GM12878 (cell line): ENCODE measurements at regions not wholly inside any gene's neighbourhood (a gene's known extent, or its start where the extent isn't known, plus 50 kb on each side); places are given as distances from the start of the nearest gene placed in this dataset.

ENCODE experiments used
- ATAC-seq: fragments of 200-7000 bp; cut with Tn5 transposase; 3 replicates; pipeline ENCODE4 v1.9.1; 2020; ENCODE audit warnings: mild to moderate bottlenecking, moderate library complexity
- BruUV-seq: library from RNA; stranded (reverse); fragments of 400-500 nt; replicated peaks from 2 replicates; lab custom pipeline; 2021; lab: Mats Ljungman, UMichigan
- CTCF ChIA-PET: fragments of 300-600 bp; sonication (Branson Sonifier 250); formaldehyde crosslinking; extraction: SDS; loops from one replicate; lab custom pipeline; 2021; ENCODE audit warnings: inconsistent platforms; lab: Yijun Ruan, JAX
- POLR2A ChIA-PET: fragments of 350-600 bp; formaldehyde crosslinking; extraction: SDS; loops from one replicate; lab custom pipeline; 2021; ENCODE audit warnings: inconsistent platforms; lab: Charles Lee
- RAD21 ChIA-PET: fragments of 300-600 bp; sonication (Branson Sonifier 250); formaldehyde crosslinking; loops from one replicate; lab custom pipeline; 2023; ENCODE audit warnings: antibody characterized with exemption; ENCODE audit not compliant: unreplicated experiment; lab: Charles Lee
- SMC1A ChIA-PET: fragments of 300-600 bp; sonication (Branson Sonifier 250); formaldehyde crosslinking; loops from one replicate; lab custom pipeline; 2023; ENCODE audit not compliant: unreplicated experiment, uncharacterized antibody; lab: Charles Lee
- DNase-seq: peaks from one replicate; pipeline ENCODE4 v3.0.0-alpha.2; 2011; ENCODE audit warnings: low read depth, low spot score
- FAIRE-seq: peaks from 3 replicates; lab custom pipeline; 2011; peaks lifted over from hg19 to GRCh38; lab: Jason Lieb, UNC
- H2AFZ ChIP-seq: 2 replicates; pipeline ENCODE4 v1.6.0; 2011; ENCODE audit warnings: low read depth, low read length, control low read depth; ENCODE audit not compliant: control insufficient read depth
- H3K27ac ChIP-seq: 2 replicates; pipeline ENCODE4 v1.5.1; 2011; ENCODE audit warnings: control low read depth; ENCODE audit not compliant: control insufficient read depth, insufficient read depth
- H3K27me3 ChIP-seq, 2 experiments: replicated peaks in 1 of 2; 2 replicates each; pipeline versions ENCODE4 v1.6.0 to v1.6.1; 2011; ENCODE audit warnings: low read length in 1 of 2; ENCODE audit not compliant: control insufficient read depth in 2 of 2, insufficient read depth in 2 of 2
- H3K36me3 ChIP-seq, 2 experiments: 2 replicates each; pipeline ENCODE4 v1.5.1; 2011; ENCODE audit warnings: low read length in 1 of 2; ENCODE audit not compliant: control insufficient read depth in 2 of 2, insufficient read depth in 2 of 2
- H3K4me1 ChIP-seq: 2 replicates; pipeline ENCODE4 v1.6.1; 2011; ENCODE audit warnings: mild to moderate bottlenecking, low read length, moderate library complexity, mixed read lengths; ENCODE audit not compliant: control insufficient read depth, insufficient read depth
- H3K4me2 ChIP-seq: 2 replicates; pipeline ENCODE4 v1.6.0; 2011; ENCODE audit warnings: control low read depth; ENCODE audit not compliant: control insufficient read depth, insufficient read depth
- H3K4me3 ChIP-seq: fragments of 200-600 bp; sonication (generic); 2 replicates; pipeline ENCODE4 v1.5.1; 2016
- H3K79me2 ChIP-seq: 2 replicates; pipeline ENCODE4 v1.6.0; 2011; ENCODE audit warnings: low read length; ENCODE audit not compliant: control insufficient read depth, insufficient read depth
- H3K9ac ChIP-seq: 2 replicates; pipeline ENCODE4 v1.8.0; 2011; ENCODE audit warnings: low read length, control low read depth, mixed read lengths; ENCODE audit not compliant: control insufficient read depth, insufficient read depth
- H3K9me3 ChIP-seq: replicated peaks from 3 replicates; pipeline ENCODE4 v1.5.1; 2011; ENCODE audit warnings: mild to moderate bottlenecking, low read length; ENCODE audit not compliant: control insufficient read depth, insufficient read depth
- H4K20me1 ChIP-seq: 2 replicates; pipeline ENCODE4 v1.6.0; 2011; ENCODE audit not compliant: control insufficient read depth, insufficient read depth
- BHLHE40 ChIP-seq, 2 experiments: fragments of 450-650 bp in 1 of 2; IDR thresholded peaks; 2 replicates each; pipeline ENCODE4 v1.6.1; 2011 to 2017; ENCODE audit warnings: low read depth in 2 of 2, borderline replicate concordance in 1 of 2, improper control_type of control experiment in 1 of 2, low read length in 1 of 2, mild to moderate bottlenecking in 1 of 2
- CBX3 ChIP-seq: fragments of 200-600 bp; sonication (generic); IDR thresholded peaks from 2 replicates; pipeline ENCODE4 v1.6.1; 2016; ENCODE audit warnings: low read depth, borderline replicate concordance
- DPF2 ChIP-seq: fragments of 450-650 bp; IDR thresholded peaks from 2 replicates; pipeline ENCODE4 v1.6.1; 2017; ENCODE audit warnings: mild to moderate bottlenecking
- EP300 ChIP-seq, 2 experiments: fragments of 150-350 bp in 1 of 2; IDR thresholded peaks; 2 replicates each; pipeline ENCODE4 v1.6.1; 2011 to 2012; ENCODE audit warnings: low read depth in 2 of 2, low read length in 2 of 2, borderline replicate concordance in 1 of 2, improper control_type of control experiment in 1 of 2, inconsistent platforms in 1 of 2; ENCODE audit not compliant: control insufficient read depth in 1 of 2
- ESRRA ChIP-seq: IDR thresholded peaks from 2 replicates; pipeline ENCODE4 v1.6.1; 2012; ENCODE audit warnings: mild to moderate bottlenecking, low read length, improper control_type of control experiment
- FOXK2 ChIP-seq: fragments of 450-650 bp; IDR thresholded peaks from 2 replicates; pipeline ENCODE4 v1.6.1; 2017; ENCODE audit warnings: mild to moderate bottlenecking, moderate library complexity
- KAT2A ChIP-seq: conservative IDR thresholded peaks from 2 replicates; pipeline ENCODE4 v1.6.1; 2011; ENCODE audit warnings: low read depth, low read length; ENCODE audit not compliant: control insufficient read depth
- LARP7 ChIP-seq: fragments of 450-650 bp; IDR thresholded peaks from 2 replicates; pipeline ENCODE4 v1.6.1; 2017; ENCODE audit warnings: mild to moderate bottlenecking
- MEF2A ChIP-seq: IDR thresholded peaks from 2 replicates; pipeline ENCODE4 v1.6.1; 2011; ENCODE audit warnings: low read depth, mild to moderate bottlenecking, low read length, moderate library complexity; ENCODE audit not compliant: insufficient read depth
- MXI1 ChIP-seq: fragments of 150-350 bp; IDR thresholded peaks from 2 replicates; pipeline ENCODE4 v1.6.1; 2011; ENCODE audit warnings: low read depth, mild to moderate bottlenecking, inconsistent platforms, low read length, improper control_type of control experiment
- NBN ChIP-seq: fragments of 450-650 bp; IDR thresholded peaks from 2 replicates; pipeline ENCODE4 v1.6.1; 2016
- NFIC ChIP-seq: IDR thresholded peaks from 2 replicates; pipeline ENCODE4 v1.6.1; 2012; ENCODE audit warnings: low read depth, mild to moderate bottlenecking, inconsistent platforms, low read length, moderate library complexity
- POLR2A ChIP-seq: IDR thresholded peaks from 2 replicates; pipeline ENCODE4 v1.6.1; 2011; ENCODE audit warnings: low read depth, mild to moderate bottlenecking, low read length
- SIX5 ChIP-seq: IDR thresholded peaks from 2 replicates; pipeline ENCODE4 v1.6.1; 2011; ENCODE audit warnings: mild to moderate bottlenecking, low read depth, low read length, moderate library complexity; ENCODE audit not compliant: severe bottlenecking
- SP1 ChIP-seq: IDR thresholded peaks from one replicate; pipeline ENCODE4 v1.6.1; 2011; ENCODE audit warnings: low read depth, low read length
- ZBED1 ChIP-seq: IDR thresholded peaks from 2 replicates; pipeline ENCODE4 v1.6.1; 2016; ENCODE audit warnings: borderline replicate concordance
- ZNF274 ChIP-seq: IDR thresholded peaks from one replicate; pipeline ENCODE4 v1.8.0; 2011; ENCODE audit not compliant: insufficient read length, insufficient read depth
- WGBS: methylation state at CpG from one replicate; pipeline ENCODE4 v1.1.6; 2016; ENCODE audit warnings: low lambda C conversion rate; ENCODE audit not compliant: insufficient replicate concordance, insufficient coverage; ENCODE audit errors: missing lambda C conversion rate; 5-methylcytosine and 5-hydroxymethylcytosine counted together
- in situ Hi-C: fragments of 300-500 bp; cut with MboI; formaldehyde crosslinking; loops from 9 replicates; pipeline ENCODE4 v1.14.3; 2018; ENCODE audit warnings: mixed read lengths
- intact Hi-C: fragments of 100-400 bp; cut with micrococcal nuclease; formaldehyde crosslinking; loops from one replicate; pipeline ENCODE4 v1.14.2; 2022; ENCODE audit not compliant: unreplicated experiment
- TF ChIP-seq, protein P1 (sequence below): fragments of 450-650 bp; IDR thresholded peaks from 2 replicates; pipeline ENCODE4 v1.6.1; 2017; ENCODE audit warnings: borderline replicate concordance
- TF ChIP-seq, protein P2 (sequence below): fragments of 450-650 bp; IDR thresholded peaks from 2 replicates; pipeline ENCODE4 v1.6.1; 2017; ENCODE audit warnings: mild to moderate bottlenecking, moderate library complexity

DNA sequence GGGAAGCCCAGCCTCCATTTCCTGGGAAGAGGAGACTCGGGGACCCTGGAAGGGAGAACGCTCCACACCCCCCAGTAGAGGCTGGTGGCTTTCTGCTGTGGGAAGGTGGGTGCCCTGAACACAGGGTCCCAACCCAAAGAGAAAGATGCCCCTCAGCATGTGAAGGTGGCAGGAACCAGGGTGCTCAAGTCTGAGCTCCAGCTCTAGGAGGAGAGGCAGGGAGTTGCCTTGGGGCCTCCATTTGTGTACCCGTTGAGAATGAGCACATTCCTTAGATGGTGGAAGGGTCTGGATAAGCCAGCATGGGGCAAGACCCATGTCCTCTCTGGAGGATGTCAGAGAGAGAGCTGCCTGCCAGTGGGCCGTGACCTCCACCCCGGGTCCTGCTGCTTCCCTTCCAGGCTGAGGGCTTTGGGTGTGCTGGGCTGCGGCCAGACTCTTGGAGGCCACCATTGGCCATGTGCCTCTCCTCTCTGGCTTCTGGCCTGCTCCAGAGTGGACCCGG is 212.4 kb downstream of the TBC1D2B start:
- TF ChIP-seq EP300 (IDR thresholded peaks at IDR 0.05; ENCODE audit: borderline replicate concordance in 1 of 2, control insufficient read depth in 1 of 2, low read depth in 2 of 2, low read length in 2 of 2) (no peak), LARP7 (no peak), CBX3 (no peak), MEF2A (no peak), POLR2A (no peak), ESRRA (no peak), MXI1 (no peak), KAT2A (no peak), SP1 (no peak), BHLHE40 (IDR thresholded peaks at IDR 0.05; ENCODE audit: borderline replicate concordance in 1 of 2, low read depth in 2 of 2, low read length in 1 of 2) (no peak), SIX5 (no peak), NFIC (no peak), ZBED1 (no peak), FOXK2 (no peak), DPF2 (no peak), ZNF274 (no peak), NBN (no peak)
- TF ChIP-seq, protein P1, sequence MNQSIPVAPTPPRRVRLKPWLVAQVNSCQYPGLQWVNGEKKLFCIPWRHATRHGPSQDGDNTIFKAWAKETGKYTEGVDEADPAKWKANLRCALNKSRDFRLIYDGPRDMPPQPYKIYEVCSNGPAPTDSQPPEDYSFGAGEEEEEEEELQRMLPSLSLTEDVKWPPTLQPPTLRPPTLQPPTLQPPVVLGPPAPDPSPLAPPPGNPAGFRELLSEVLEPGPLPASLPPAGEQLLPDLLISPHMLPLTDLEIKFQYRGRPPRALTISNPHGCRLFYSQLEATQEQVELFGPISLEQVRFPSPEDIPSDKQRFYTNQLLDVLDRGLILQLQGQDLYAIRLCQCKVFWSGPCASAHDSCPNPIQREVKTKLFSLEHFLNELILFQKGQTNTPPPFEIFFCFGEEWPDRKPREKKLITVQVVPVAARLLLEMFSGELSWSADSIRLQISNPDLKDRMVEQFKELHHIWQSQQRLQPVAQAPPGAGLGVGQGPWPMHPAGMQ = no peak
- TF ChIP-seq, protein P2, sequence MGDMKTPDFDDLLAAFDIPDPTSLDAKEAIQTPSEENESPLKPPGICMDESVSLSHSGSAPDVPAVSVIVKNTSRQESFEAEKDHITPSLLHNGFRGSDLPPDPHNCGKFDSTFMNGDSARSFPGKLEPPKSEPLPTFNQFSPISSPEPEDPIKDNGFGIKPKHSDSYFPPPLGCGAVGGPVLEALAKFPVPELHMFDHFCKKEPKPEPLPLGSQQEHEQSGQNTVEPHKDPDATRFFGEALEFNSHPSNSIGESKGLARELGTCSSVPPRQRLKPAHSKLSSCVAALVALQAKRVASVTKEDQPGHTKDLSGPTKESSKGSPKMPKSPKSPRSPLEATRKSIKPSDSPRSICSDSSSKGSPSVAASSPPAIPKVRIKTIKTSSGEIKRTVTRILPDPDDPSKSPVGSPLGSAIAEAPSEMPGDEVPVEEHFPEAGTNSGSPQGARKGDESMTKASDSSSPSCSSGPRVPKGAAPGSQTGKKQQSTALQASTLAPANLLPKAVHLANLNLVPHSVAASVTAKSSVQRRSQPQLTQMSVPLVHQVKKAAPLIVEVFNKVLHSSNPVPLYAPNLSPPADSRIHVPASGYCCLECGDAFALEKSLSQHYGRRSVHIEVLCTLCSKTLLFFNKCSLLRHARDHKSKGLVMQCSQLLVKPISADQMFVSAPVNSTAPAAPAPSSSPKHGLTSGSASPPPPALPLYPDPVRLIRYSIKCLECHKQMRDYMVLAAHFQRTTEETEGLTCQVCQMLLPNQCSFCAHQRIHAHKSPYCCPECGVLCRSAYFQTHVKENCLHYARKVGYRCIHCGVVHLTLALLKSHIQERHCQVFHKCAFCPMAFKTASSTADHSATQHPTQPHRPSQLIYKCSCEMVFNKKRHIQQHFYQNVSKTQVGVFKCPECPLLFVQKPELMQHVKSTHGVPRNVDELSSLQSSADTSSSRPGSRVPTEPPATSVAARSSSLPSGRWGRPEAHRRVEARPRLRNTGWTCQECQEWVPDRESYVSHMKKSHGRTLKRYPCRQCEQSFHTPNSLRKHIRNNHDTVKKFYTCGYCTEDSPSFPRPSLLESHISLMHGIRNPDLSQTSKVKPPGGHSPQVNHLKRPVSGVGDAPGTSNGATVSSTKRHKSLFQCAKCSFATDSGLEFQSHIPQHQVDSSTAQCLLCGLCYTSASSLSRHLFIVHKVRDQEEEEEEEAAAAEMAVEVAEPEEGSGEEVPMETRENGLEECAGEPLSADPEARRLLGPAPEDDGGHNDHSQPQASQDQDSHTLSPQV = no peak
- H2AFZ ChIP-seq = no peak overlapping the region
- POLR2A ChIA-PET = no interaction called here
- intact Hi-C loops = no loop called here
- H3K9me3 ChIP-seq = no peaks in the 10 kb centered on the region
- BruUV-seq = no TSS peak
- no peaks in the 10 kb centered on the region for H3K79me2 ChIP-seq
- CTCF ChIA-PET = no interaction called here
- H4K20me1 ChIP-seq = no peaks in the 10 kb centered on the region
- H3K27ac ChIP-seq = no peak overlapping the region
- no peaks in the 10 kb centered on the region for H3K4me1 ChIP-seq
- DNase-seq (no peak), FAIRE-seq (no peak), ATAC-seq (no peak)
- RAD21 ChIA-PET = no interaction called here
- H3K4me2 ChIP-seq = no peak overlapping the region
- no peak overlapping the region for H3K9ac ChIP-seq
- H3K4me3 ChIP-seq = no peak overlapping the region
- in situ Hi-C loops = no loop called here
- WGBS = 17% methylated on average over 7 of the region's 7 CpGs
- SMC1A ChIA-PET = no interaction called here
- peaks cover 0 to 2% of the 10 kb centered on the region in 2 experiments; a peak in 3 of 4 replicates for H3K27me3 ChIP-seq
- no peaks in the 10 kb centered on the region for H3K36me3 ChIP-seq
